GM18867 (cell line): ENCODE measurements at regions not wholly inside any gene's neighbourhood (a gene's known extent, or its start where the extent isn't known, plus 50 kb on each side); places are given as distances from the start of the nearest gene placed in this dataset.
A peak's percentile ranks its signal among the peaks of the same experiment; 100 is the strongest.

ENCODE experiments used
- ATAC-seq: cut with Tn5 transposase; IDR thresholded peaks from one replicate; pipeline ENCODE4 v1.9.1; 2021; ENCODE audit warnings: mild to moderate bottlenecking, moderate library complexity; ENCODE audit not compliant: unreplicated experiment

GRCh38 chr4:42328978-42329377, 68.3 kb upstream of the SHISA3 start:
- no peak for ATAC-seq

- no peak for ATAC-seq
Observed at GRCh38 chr4:42329421-42329820, 67.9 kb upstream of the SHISA3 start.

GRCh38 chr4:42330002-42330592, 67.2 kb upstream of the SHISA3 start:
- no peak for ATAC-seq

- ATAC-seq = no peak
Observed at GRCh38 chr4:42331040-42331439, 66.2 kb upstream of the SHISA3 start.

- no peak for ATAC-seq
Observed at GRCh38 chr4:42331914-42332368, 65.3 kb upstream of the SHISA3 start.

GRCh38 chr4:42339935-42340406, 57.3 kb upstream of the SHISA3 start:
- no peak for ATAC-seq

- ATAC-seq = no peak
Observed at GRCh38 chr4:42341518-42342026, 55.7 kb upstream of the SHISA3 start.

- no peak for ATAC-seq
Observed at GRCh38 chr4:42342459-42342858, 54.8 kb upstream of the SHISA3 start.

GRCh38 chr4:42344309-42344708, 53.0 kb upstream of the SHISA3 start:
- ATAC-seq = peak; percentile 41

GRCh38 chr4:42344749-42345148, 52.5 kb upstream of the SHISA3 start:
- ATAC-seq = no peak

- ATAC-seq = no peak
Observed at GRCh38 chr4:42345962-42346544, 51.2 kb upstream of the SHISA3 start.

- ATAC-seq = no peak
Observed at GRCh38 chr4:42347076-42347475, 50.2 kb upstream of the SHISA3 start.
